GM11168 (cell line): ENCODE measurements at regions not wholly inside any gene's neighbourhood (a gene's known extent, or its start where the extent isn't known, plus 50 kb on each side); places are given as distances from the start of the nearest gene placed in this dataset.
"Not testable (repeated sequence)": the region's sequence is repeated elsewhere in the genome, so short reads cannot be mapped to it uniquely, and the experiment has no call there.

Source experiments
- in situ Hi-C: fragments of 300-500 bp; cut with MboI; formaldehyde crosslinking; loops from one replicate; pipeline ENCODE4 v1.12.0; 2022; ENCODE audit warnings: low sequenced_read_pairs; ENCODE audit not compliant: unreplicated experiment

GRCh38 chr1:168427051-168427450 is 116.7 kb downstream of the XCL2 start:
- in situ Hi-C loops, result no loop called here

- in situ Hi-C loops, result no loop called here
Observed at GRCh38 chr1:168424281-168424680, 119.5 kb downstream of the XCL2 start.

- in situ Hi-C loops, result no loop called here
Observed at GRCh38 chr1:168422203-168422847, 121.5 kb downstream of the XCL2 start.

- in situ Hi-C loops, result no loop called here
Observed at GRCh38 chr1:168421399-168422004, 122.3 kb downstream of the XCL2 start.

GRCh38 chr1:168420177-168420576 is 123.6 kb downstream of the XCL2 start:
- in situ Hi-C loops, result no loop called here

GRCh38 chr1:168419736-168420135 is 124.1 kb downstream of the XCL2 start:
- in situ Hi-C loops, result no loop called here

GRCh38 chr1:168416220-168416619 is 127.6 kb downstream of the XCL2 start:
- in situ Hi-C loops, result no loop called here

- in situ Hi-C loops, result no loop called here
Observed at GRCh38 chr1:168414914-168415313, 128.9 kb downstream of the XCL2 start.

GRCh38 chr1:168410464-168410863 is 129.8 kb downstream of the TBX19 start:
- in situ Hi-C loops, result no loop called here

- in situ Hi-C loops, result no loop called here
Observed at GRCh38 chr1:168408884-168409283, 128.2 kb downstream of the TBX19 start.

GRCh38 chr1:168408539-168408865 is 127.8 kb downstream of the TBX19 start:
- in situ Hi-C loops, result no loop called here

GRCh38 chr1:168407832-168408538 is 127.3 kb downstream of the TBX19 start:
- in situ Hi-C loops, result no loop called here

GRCh38 chr1:168405906-168406549 is 125.4 kb downstream of the TBX19 start:
- in situ Hi-C loops, result no loop called here

GRCh38 chr1:168403140-168403539 is 122.5 kb downstream of the TBX19 start:
- in situ Hi-C loops, result no loop called here

- in situ Hi-C loops, result not testable (repeated sequence)
Observed at GRCh38 chr1:168402466-168402865, 121.8 kb downstream of the TBX19 start.

- in situ Hi-C loops, result no loop called here
Observed at GRCh38 chr1:168401341-168401740, 120.7 kb downstream of the TBX19 start.

- in situ Hi-C loops, result no loop called here
Observed at GRCh38 chr1:168400139-168400538, 119.5 kb downstream of the TBX19 start.

- in situ Hi-C loops, result no loop called here
Observed at GRCh38 chr1:168397806-168398205, 117.1 kb downstream of the TBX19 start.

GRCh38 chr1:168396940-168397684 is 116.4 kb downstream of the TBX19 start:
- in situ Hi-C loops, result no loop called here

GRCh38 chr1:168396508-168396907 is 115.8 kb downstream of the TBX19 start:
- in situ Hi-C loops, result no loop called here

- in situ Hi-C loops, result no loop called here
Observed at GRCh38 chr1:168394858-168395257, 114.2 kb downstream of the TBX19 start.
